Spleen (tissue), 7 donors: ENCODE measurements at regions not wholly inside any gene's neighbourhood (a gene's known extent, or its start where the extent isn't known, plus 50 kb on each side); places are given as distances from the start of the nearest gene placed in this dataset.

Source experiments
- POLR2A ChIP-seq, 3 donors: fragments of 450-650 bp; IDR thresholded peaks; one replicate each; pipeline ENCODE4 v1.5.1; 2017; ENCODE audit warnings: antibody characterized with exemption in 3 of 3, mild to moderate bottlenecking in 1 of 3
- POLR2AphosphoS5 ChIP-seq, 3 donors: sonication (generic); formaldehyde crosslinking; IDR thresholded peaks; one replicate each; pipeline ENCODE4 v1.5.1; 2017; ENCODE audit warnings: antibody characterized with exemption in 3 of 3
- TF ChIP-seq, protein P1 (sequence below), 11 experiments: fragments of 200-600 bp in 7 of 11; fragments of 450-650 bp in 4 of 11; sonication (generic) in 4 of 11; IDR thresholded peaks in 8 of 11; conservative IDR thresholded peaks in 3 of 11; 1 replicate in 7 of 11; 2 replicates in 4 of 11; pipeline versions ENCODE4 v1.4.0 to v1.8.0; 2016 to 2021; ENCODE audit warnings: antibody characterized with exemption in 11 of 11, inconsistent platforms in 4 of 11, mild to moderate bottlenecking in 1 of 11
- donor health status: DM: no; HTN: no; CAD: no; lungs with moderate emphysema.
- donor health status: DM: no; HTN: no; CAD: no.
- donor health status: DM: no; HTN: no; CAD: no.

DNA sequence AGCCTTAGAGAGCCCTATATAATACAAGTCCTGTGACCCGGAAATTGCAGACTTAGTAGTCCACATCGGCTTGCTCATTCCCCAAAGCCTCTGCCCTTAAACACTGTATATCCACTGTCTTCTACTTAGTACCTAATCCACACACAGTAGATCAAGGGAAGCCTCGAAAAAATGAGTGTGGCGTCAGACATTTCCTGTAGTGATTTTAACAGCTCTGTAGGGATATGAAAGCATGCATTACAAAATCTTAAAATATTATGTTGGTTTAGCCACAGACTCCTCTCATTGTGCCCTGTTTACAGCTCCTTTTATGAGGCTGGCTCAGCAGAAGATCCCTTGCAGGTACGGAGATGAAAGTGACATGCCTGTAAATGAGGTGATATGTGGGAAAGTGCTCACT, 416.3 kb downstream of the LIG4 start:
- no peak for TF ChIP-seq POLR2A (IDR thresholded peaks at IDR 0.05)
- TF ChIP-seq, protein P1, sequence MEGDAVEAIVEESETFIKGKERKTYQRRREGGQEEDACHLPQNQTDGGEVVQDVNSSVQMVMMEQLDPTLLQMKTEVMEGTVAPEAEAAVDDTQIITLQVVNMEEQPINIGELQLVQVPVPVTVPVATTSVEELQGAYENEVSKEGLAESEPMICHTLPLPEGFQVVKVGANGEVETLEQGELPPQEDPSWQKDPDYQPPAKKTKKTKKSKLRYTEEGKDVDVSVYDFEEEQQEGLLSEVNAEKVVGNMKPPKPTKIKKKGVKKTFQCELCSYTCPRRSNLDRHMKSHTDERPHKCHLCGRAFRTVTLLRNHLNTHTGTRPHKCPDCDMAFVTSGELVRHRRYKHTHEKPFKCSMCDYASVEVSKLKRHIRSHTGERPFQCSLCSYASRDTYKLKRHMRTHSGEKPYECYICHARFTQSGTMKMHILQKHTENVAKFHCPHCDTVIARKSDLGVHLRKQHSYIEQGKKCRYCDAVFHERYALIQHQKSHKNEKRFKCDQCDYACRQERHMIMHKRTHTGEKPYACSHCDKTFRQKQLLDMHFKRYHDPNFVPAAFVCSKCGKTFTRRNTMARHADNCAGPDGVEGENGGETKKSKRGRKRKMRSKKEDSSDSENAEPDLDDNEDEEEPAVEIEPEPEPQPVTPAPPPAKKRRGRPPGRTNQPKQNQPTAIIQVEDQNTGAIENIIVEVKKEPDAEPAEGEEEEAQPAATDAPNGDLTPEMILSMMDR (IDR thresholded peaks at IDR 0.05 in 8 of 11, conservative IDR thresholded peaks at IDR 0.05 in 3 of 11), result no peak
- no peak for TF ChIP-seq POLR2AphosphoS5 (IDR thresholded peaks at IDR 0.05)
